OCI-LY7 (cell line): ENCODE measurements at regions not wholly inside any gene's neighbourhood (a gene's known extent, or its start where the extent isn't known, plus 50 kb on each side); places are given as distances from the start of the nearest gene placed in this dataset.

ENCODE experiments used
- EZH2phosphoT487 ChIP-seq: fragments of 200-600 bp; sonication (generic); IDR thresholded peaks from 2 replicates; pipeline ENCODE4 v1.6.1; 2018; ENCODE audit warnings: low read depth, borderline replicate concordance, mild to moderate bottlenecking, mixed run types, antibody characterized with exemption, low read length, moderate library complexity, mixed read lengths
- TF ChIP-seq, protein P1 (sequence below): fragments of 200-600 bp; sonication (generic); conservative IDR thresholded peaks from 2 replicates; pipeline ENCODE4 v1.5.1; 2014; ENCODE audit warnings: mild to moderate bottlenecking, antibody characterized with exemption, low read length, moderate library complexity, mixed read lengths

DNA sequence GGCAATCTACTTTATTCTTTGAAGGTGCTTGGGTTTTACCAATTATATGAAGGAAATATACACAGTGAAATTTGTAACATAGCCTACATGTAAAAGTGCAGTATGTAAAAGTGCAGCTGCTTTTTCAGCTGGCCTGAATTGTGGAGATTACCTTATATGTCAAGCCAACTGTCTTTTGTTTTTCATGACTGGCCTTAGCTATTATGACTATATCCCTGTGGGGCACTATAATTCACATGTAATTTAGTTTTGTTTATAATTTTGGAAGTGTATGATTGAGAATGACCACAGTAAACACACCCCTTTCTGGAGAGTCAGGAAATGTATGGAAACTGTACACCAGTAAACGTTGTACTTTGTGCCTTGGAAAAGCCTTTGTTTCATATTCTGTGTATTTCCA, 435.0 kb upstream of the STXBP6 start:
- TF ChIP-seq EZH2phosphoT487: no peak
- TF ChIP-seq, protein P1, sequence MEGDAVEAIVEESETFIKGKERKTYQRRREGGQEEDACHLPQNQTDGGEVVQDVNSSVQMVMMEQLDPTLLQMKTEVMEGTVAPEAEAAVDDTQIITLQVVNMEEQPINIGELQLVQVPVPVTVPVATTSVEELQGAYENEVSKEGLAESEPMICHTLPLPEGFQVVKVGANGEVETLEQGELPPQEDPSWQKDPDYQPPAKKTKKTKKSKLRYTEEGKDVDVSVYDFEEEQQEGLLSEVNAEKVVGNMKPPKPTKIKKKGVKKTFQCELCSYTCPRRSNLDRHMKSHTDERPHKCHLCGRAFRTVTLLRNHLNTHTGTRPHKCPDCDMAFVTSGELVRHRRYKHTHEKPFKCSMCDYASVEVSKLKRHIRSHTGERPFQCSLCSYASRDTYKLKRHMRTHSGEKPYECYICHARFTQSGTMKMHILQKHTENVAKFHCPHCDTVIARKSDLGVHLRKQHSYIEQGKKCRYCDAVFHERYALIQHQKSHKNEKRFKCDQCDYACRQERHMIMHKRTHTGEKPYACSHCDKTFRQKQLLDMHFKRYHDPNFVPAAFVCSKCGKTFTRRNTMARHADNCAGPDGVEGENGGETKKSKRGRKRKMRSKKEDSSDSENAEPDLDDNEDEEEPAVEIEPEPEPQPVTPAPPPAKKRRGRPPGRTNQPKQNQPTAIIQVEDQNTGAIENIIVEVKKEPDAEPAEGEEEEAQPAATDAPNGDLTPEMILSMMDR: no peak
